ENCODE measurements at regions not wholly inside any gene's neighbourhood (a gene's known extent, or its start where the extent isn't known, plus 50 kb on each side); places are given as distances from the start of the nearest gene placed in this dataset.

DNA sequence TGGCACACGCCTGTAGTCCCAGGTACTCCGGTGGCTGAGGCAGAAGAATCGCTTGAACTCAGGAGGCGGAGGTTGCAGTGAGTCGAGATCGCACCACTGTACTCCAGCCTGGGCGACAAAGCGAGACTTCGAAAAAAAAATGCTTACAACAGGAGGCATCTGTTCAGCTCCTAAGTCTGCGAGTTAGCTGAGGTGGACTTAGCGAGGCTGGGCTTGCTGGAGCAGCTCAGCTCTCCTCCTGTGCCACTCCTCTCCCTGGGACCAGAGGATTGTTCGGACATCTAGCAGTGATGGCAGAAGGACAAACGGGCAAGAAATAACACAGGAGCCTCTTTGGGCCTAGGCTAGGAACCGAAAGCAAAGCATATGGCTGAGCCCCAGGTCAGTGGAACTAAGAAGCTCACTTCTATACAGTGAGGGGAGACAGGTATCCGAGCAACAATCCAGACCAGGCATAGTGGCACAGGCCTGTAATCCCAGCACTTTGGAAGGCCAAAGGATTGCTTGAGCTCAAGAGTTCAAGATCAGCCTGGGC is 260.1 kb downstream of the GLI2 start:
- DNase-seq: no peak

DNA sequence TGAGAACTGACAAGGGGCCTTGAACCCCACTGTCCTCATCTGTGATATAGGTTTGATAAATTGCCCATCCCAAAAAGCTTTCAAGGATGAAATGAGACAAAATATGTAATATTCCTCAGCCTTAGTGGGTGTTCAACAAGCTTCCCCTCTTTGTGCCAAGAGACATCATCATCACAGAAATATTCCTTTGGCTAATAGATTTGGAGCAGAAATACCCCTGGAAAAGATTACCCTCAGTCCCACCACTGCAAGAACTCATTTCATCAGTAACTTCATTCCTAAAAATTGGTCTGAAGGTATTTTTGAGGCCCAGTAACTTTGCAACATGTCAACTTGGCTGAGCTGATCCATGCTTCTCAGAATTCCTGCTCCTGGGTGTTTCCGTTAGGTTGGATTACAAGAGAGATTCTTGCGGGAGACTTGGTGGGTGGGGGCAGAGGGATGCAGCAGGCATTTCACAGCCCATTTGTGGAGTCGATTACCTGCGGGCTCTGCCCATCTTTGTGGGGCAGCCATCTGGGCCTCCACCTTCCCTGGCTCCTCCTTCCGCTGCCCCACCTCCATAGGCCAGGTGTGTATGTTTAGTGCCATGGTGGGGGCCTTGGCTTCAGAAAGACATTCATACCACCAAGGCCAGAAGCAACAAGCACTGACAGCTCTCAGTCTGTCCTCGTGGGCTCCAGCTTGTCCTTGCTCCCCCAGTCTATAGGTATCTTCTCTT is 263.9 kb downstream of the GLI2 start:
- DNase-seq: peak; percentile 38

DNA sequence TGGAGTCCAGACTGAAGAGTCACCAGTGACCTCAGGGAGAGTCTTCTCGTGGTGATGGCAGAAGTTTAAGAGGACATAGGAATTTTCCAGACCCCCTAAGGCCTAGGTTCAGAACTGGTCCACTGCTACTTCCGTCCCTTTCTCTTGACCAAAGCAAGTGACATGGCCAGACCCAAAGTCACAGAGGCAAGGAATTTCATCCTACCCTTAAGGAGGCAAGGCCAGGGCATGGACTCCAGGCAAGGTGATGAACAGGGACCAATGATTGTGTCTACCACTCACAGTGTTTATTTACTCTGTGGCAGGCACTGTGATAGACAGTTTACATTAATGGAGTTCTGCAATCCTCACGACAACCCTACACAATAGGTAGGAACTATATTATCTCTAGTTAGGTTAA is 265.1 kb downstream of the GLI2 start:
- no peak for DNase-seq

DNA sequence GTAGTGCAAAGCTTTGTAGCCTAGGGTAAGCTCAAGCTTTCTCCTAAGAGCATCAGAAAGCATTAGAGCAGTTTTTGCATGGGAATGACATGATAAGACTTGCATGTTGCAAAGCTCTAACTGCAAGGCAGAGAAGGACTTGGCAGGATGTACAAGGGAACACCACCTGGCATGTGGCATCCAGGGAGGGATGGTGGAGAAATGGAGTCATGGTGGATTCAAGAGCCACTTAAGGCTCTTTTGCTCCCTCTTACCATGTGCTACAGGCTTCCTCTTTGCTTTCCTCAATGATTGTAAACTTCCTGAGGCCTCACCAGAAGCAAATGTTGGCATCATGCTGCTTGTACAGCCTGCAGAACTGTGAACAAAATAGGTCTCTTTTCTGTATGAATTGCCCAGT is 266.0 kb downstream of the GLI2 start:
- DNase-seq: no peak

DNA sequence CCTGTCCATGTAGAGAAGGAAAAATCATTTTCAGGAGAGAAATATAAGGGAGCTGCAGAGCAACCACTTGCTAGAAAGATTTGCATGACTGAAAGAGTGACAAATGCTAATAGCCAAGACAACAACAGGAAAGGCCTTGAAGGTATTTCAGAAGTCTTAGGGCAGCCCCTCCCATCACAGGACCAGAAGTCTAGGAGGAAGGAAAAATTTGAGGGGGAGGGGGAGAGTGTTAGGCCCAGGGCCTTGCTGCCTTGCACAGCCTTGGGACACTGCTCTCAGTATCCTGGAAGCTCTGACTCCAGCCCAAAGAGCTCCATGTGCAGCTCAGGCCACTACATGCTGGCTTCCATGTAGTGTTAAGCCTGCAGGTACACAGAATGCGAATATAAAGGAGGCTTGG is 266.9 kb downstream of the GLI2 start:
- no peak for DNase-seq

DNA sequence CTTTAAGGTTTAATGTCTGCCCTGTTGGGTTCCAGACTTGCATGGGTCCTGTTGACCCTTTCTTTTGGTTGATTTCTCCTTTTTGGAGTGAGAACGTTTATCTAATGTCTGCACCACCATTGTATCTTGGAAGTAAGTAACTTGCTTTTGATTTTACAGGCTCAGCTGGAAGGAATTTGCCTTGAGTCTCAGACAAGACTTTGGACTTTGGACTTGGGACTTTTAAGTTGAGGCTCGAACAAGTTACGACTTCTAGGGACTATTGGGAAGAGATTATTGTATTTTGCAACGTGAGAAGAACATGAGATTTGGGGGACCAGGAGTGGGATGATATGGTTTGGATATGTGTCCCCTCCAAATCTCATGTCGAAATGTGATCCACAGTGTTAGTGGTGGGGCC is 267.7 kb downstream of the GLI2 start:
- no peak for DNase-seq

DNA sequence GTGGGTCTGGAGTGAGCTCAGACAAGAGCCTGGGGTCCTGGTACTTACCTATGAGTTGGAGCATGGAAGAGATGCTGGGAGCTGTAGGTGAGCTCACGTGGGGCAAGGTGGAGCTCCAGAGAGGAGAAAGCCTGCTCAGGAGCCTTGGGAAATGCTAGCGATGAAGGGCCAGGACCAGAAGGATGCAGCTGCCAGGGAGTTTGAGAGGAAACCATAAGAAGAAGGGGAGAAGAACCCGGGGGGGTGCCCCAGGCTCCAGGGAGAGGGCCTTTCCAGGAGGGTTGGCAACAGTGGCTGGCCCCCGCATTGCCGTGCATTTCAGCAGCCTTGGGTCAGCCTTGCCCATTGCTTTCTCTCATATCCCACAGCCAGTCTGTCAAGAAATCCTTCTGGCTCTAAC is 268.7 kb downstream of the GLI2 start:
- DNase-seq: no peak

DNA sequence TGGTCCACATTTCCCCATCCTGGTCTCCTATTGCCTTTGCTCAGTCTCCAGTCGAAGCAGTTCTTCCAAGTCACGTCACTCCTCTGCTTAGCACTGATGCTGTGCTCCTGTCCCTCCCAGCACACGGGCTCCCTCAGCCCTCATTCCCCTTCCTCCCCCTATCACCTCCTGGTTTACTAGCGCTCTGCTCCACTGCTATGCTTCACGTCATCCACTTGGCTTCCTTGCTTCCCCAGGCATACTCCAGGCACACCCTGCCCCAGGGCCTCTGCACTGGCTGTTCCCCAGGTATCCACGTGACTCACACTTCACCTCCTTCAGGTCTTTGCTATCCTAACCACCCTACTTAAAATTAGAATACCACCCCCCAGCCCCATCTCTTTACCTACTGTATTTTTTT is 269.3 kb downstream of the GLI2 start:
- peak; percentile 58 for DNase-seq

DNA sequence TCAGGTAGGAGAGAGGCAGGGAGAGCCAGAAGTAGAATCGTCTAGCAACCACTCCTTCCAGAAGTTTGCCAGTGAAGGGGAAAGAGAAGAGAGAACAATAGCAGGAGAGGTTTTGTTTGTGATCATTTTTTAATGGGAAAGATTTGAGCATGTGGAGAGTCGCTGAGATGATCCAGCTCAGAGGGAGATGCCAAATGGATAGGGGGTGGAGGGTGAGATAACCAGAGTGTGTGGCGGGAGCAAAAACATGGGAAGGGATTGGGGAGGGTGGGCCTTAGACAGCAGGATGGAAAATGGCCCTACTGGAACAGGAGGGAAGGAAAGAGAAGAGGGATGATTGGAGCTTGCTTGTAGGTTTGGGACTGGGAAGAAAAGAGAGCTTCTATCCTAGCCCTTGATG is 269.8 kb downstream of the GLI2 start:
- peak; percentile 51 for DNase-seq

DNA sequence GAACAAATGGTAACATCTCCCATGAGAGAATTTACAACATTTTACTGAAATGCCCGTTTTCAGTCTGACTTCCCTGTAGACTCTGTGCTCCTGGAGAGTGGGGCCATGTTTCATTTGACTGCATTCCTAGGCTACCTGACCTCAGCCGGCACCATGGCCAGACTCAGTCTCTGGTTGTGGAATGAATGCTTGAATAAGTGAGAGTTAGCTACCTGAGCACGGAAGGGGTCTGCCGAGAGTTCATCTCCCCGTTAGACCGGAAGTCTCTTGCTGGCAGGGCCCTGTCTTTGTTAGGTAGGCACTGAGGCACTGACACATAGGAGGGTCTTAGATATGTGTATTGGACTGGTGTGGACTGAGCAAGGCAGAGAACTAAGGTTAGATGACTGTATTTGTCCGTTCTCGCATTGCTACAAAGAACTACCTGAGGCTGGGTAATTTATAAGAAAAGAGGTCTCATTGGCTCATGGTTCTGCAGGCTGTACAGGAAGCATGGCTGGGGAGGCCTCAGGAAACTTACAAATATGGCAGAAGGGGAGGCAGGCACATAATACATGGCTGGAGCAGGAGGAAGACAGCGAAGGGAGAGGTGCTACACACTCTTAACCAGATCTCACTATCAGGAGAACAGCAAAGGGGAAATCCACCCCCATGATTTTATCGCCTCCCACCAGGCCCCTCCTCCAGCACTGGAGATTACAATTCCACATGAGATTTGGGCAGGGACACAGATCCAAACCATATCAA is 271.2 kb downstream of the GLI2 start:
- no peak for DNase-seq

DNA sequence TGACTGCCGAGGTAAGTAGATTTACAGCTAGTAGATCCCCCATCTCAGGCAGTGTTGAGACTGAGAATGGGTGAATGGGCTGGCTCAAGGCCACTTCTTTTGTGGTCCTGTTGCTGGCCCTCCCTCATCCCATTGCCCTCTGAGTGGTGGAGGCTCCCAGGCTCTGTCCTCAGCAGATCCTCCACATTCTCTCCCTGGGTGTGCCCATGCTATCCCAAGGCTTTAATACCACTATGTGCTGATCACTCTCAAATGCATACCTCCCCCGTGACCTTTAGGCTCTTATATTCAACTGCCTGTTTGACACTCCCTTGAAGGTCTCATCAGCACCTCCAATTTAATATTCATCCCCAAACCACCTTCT is 271.8 kb downstream of the GLI2 start:
- no peak for DNase-seq

DNA sequence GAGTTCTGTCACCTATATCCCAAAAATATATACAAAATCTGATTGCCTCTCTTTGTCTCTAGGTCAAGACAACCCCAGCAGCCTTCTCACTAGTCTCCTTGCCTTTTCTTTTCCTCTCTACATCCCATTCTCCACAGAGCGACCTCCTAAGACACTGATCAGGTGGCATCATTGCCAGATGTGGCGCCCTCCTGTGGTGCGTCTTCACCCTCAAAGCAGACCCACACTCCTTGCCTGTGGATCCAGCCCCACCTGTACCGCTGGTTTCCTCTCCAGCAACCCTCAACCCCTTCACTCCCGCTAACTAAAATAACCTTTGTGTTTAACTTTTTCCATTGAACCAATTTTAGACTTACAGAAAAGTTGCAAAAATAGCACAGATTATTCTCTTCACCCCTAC is 273.3 kb downstream of the GLI2 start:
- no peak for DNase-seq

DNA sequence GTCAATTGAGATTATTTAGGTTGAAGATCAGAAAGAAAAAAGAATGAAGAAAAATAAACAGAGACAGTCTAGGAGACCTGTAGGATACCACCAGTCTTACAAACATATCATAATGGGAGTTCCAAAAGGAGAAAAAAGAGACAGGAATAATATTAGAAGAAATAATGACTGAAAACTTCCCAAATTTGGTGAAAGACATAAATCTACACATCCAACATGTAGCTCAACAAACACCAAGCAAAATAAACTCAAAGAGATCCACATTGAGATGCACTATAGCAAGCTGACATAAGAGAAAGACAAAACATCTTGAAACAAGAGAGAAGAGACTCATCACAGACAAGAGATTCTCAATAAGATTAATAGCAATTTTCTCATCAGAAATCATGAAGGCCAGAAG is 274.0 kb downstream of the TFCP2L1 start:
- no peak for DNase-seq

DNA sequence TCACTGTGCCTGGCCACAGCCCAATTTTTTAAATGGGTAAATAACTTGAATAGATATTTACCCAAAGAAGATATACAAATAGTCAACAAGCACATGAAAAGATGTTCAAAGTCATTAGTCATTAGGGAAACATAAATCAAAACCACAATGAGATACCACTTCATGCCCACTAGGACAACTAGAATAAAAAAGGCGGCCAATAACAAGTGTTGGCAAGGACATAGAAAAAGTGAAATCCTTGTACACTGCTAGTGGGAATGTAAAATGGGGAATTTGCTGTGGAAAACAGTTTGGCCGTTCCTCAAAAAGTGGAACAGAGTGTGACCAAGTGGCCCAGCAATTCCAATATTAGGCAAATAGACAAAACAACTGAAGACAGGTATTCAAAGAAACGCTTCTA is 270.1 kb downstream of the TFCP2L1 start:
- DNase-seq: no peak

DNA sequence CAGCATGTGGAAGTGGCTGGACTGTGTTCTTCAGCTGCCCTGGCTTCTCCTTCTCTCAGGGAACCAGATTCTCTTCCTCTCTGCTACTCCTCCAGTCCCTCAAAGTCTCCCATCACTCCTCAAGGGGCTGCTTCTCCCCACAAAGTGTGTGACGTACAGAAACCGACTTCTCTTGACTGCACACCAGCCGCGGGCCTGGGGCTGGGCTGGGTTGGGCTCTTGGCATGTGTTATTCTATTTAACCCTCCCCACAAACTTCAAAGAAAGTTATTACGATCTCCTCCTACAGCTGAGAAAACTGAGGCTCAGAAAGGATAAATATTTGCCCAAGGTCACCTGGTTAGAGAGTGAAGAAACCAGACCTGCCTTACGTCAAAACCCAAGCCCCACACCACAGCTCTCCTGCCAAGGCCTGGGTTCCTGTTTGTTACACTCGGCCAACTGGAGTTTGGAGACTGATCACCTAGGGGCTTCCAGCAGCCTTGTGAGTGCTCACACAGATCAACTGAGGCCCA is 269.0 kb downstream of the TFCP2L1 start:
- no peak for DNase-seq

DNA sequence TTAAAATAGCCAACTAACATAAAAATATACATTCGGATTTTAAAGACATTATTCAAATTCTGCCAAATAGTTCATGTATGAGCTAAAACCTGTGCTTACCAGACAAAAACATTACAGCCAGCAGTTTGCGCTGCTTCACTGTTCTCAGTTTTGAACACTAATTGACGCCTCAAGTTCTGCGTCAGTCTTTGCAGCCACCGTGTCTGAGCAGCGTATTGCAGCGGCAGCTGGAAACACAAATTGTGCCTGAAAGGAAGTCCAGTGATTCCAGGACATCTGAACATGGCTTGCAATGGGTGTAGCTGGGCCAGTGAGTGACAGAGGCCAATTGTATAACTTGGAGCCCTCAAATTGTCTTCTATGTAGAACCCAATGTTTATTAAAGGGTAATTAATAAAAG is 267.6 kb downstream of the TFCP2L1 start:
- no peak for DNase-seq

DNA sequence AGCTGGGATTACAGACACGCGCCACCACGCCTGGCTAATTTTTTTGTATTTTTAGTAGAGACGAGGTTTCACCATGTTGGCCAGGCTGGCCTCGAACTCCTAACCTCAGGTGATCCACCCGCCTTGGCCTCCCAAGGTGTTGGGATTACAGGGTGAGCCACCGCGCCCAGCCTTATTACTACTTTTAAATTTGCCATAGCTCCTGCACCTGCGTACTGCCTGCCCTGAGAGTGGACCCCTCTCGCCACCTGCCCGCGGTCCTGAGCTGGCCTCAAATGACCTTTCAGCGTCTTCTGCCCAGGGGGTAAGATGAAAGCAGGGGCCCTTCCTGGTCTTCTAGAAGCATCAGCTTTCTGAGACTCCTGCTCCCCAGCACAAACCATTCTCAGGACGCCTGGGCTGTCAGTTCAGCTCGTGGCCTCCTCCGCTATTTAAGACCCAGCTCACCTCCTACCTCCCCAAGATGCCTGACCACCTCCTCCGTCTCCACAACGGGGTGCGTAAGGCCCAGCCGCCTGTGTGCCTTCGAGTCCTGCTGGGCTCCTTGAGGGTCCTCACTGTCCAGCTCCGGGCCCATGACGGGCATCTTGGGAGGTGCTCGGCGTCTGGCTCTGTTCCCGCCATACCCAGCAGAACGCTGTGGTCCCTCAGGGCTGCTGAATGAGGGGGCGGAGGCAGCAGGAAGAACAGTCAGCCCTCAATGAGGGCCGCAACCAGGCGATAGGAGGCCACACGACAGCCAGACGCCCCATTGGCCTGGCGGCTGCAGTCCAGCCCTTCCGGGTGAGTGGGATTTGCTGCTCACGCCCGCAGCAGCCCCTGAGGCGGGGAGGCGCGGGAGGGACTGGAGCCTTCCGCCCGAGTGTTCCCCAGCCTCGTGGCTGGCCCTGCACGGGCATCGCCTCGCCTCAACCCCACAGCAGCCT is 266.6 kb downstream of the TFCP2L1 start:
- DNase-seq: peak; percentile 57

DNA sequence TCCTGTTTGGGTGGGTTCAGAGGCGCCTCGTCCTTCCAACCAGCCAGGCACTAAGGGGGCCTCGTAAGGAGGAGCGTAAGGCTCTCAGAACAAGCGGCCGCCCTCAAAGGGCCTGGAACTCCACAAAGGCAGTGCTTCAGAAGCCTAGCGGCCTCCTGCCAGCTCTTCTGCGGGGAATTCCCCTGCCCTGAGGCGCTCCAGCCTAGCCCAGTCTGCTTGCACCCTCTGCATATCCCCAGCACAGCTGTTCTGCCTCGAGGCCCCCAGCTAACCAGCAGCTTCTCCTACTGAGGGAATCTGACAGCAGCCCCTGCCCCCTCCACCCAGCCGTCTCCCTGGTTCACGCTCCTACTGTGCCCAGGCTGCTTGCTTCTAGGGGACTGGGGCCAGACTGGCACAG is 265.9 kb downstream of the TFCP2L1 start:
- DNase-seq: no peak

DNA sequence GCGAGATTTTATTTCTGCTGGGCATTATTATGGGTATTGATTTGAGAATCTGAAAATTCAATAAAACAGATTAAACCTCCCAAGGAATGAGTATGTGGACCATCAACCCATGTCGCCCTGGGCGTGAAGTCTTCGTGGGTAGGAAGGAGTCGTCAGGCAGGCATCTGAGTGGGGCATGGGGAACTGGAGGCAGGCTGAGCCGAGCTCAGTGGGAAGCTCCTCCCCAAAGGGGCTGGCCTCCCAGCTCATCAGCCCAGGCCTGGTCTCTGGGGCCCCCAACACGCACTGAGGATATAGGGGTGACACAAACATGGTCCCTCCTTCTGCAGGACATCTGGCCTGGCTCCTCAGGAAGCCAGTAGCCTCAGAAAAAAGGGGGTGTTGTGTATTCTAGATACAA is 265.2 kb downstream of the TFCP2L1 start:
- no peak for DNase-seq

DNA sequence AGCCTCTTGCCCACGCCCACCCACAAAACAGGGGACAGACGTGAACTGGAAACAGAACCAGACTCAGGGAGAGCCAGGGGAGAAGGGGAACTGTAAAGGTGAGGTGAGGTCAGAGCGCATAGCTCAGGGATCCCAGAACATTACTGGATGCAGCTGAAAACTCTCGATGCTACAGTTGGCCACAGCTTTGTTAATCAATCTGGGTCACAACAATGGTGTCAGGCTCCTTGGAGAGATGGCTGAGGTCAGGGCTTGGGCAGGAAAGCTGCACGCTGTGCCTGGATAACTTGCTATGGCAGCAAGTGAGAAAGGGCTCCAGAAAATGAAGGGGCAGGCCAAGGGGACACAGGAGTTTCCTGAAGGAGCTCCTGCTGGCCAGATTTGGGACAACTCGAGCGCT is 263.3 kb downstream of the TFCP2L1 start:
- DNase-seq: no peak

DNA sequence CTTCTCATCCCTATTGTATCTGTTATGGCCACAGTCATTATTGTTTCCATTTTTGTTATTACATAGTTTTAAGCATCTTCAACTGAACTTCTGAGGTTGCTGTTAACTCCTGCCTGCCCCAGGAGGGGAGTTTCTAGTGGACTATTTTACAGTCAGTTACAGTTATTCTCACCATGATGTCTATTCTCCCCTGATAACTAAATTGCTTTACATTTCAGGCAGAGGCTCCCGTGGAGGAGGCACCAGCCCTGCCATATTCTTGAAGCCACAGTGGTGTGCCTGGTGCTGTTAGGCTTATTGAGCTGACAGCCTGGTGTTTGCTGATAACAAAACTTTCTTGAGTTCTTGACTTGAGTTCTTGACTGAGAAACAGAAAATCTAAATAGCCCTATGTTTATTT is 256.4 kb downstream of the TFCP2L1 start:
- DNase-seq: no peak

DNA sequence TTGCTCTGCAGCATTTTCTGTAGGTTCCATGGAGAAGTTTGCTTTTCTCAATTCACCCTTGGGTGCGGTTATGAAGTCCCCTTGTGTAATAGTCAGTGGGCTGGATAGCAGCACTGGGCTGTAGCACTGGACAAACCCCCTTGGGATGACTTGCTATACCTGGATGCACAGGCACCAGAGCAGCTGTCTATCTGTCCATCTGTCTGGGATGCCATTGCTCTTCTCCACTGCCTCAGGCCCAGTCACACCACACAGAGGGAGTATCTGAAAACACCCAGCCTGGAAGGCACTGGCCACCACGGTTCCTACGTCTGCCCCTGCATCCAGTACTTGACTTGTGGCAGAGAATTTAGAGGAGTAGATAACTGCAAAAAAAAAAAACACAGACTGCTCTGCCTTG is 254.5 kb downstream of the TFCP2L1 start:
- no peak for DNase-seq
